Progenitor cell of endocrine pancreas (in vitro differentiated cells): ENCODE measurements at regions not wholly inside any gene's neighbourhood (a gene's known extent, or its start where the extent isn't known, plus 50 kb on each side); places are given as distances from the start of the nearest gene placed in this dataset.
"Not testable (repeated sequence)": the region's sequence is repeated elsewhere in the genome, so short reads cannot be mapped to it uniquely, and the experiment has no call there.

Source experiments
- DNase-seq: peaks from one replicate; pipeline ENCODE4 v3.0.0; 2021; ENCODE audit warnings: low spot score; ENCODE audit not compliant: unreplicated experiment
- H3K27ac Mint-ChIP-seq: 2 replicates; pipeline ENCODE4 v1.8.0; 2021; ENCODE audit warnings: mild to moderate bottlenecking, moderate library complexity, mixed read lengths
- H3K27me3 Mint-ChIP-seq: 2 replicates; pipeline ENCODE4 v1.8.0; 2021; ENCODE audit warnings: mixed read lengths
- H3K36me3 Mint-ChIP-seq: 2 replicates; pipeline ENCODE4 v1.8.0; 2022; ENCODE audit warnings: mixed read lengths; ENCODE audit not compliant: insufficient read depth
- H3K4me1 Mint-ChIP-seq: 2 replicates; pipeline ENCODE4 v1.8.0; 2021; ENCODE audit warnings: low read depth, mixed read lengths
- H3K4me3 Mint-ChIP-seq: 2 replicates; pipeline ENCODE4 v1.8.0; 2021; ENCODE audit warnings: low read depth, mild to moderate bottlenecking, moderate library complexity, mixed read lengths
- H3K9me3 Mint-ChIP-seq: 2 replicates; pipeline ENCODE4 v1.8.0; 2021; ENCODE audit warnings: low read depth, mixed read lengths
- CTCF ChIP-seq: fragments of 200-600 bp; sonication (generic); IDR thresholded peaks from one replicate; pipeline ENCODE4 v1.5.0; 2021; ENCODE audit warnings: antibody characterized with exemption, mild to moderate bottlenecking; ENCODE audit not compliant: unreplicated experiment

- H3K27me3 Mint-ChIP-seq = peaks cover 16% of the 10 kb centered on the region
- H3K4me1 Mint-ChIP-seq = no peaks in the 10 kb centered on the region
- peaks cover 2% of the 10 kb centered on the region for H3K36me3 Mint-ChIP-seq
- no peak for TF ChIP-seq CTCF
- no peak overlapping the region for H3K27ac Mint-ChIP-seq
- peaks cover 24% of the 10 kb centered on the region for H3K9me3 Mint-ChIP-seq
- DNase-seq = no peak
- no peak overlapping the region for H3K4me3 Mint-ChIP-seq
Measured at GRCh38 chr14:101666264-101666663, 95.2 kb upstream of the PPP2R5C start.

- H3K4me3 Mint-ChIP-seq = no peak overlapping the region
- peaks cover 4% of the 10 kb centered on the region for H3K36me3 Mint-ChIP-seq
- no peak for TF ChIP-seq CTCF
- no peak overlapping the region for H3K27ac Mint-ChIP-seq
- DNase-seq = no peak
- no peaks in the 10 kb centered on the region for H3K4me1 Mint-ChIP-seq
- no peaks in the 10 kb centered on the region for H3K27me3 Mint-ChIP-seq
- peaks cover 43% of the 10 kb centered on the region for H3K9me3 Mint-ChIP-seq
Measured at GRCh38 chr14:101669629-101670028, 91.9 kb upstream of the PPP2R5C start.

- DNase-seq = no peak
- Mint-ChIP-seq H3K4me1 (no peaks in the 10 kb centered on the region), H3K9me3 (peaks cover 46% of the 10 kb centered on the region), H3K27me3 (no peaks in the 10 kb centered on the region), H3K36me3 (peaks cover 4% of the 10 kb centered on the region), H3K27ac (no peak overlapping the region), H3K4me3 (no peak overlapping the region)
- no peak for TF ChIP-seq CTCF
Measured at GRCh38 chr14:101673873-101674272, 87.6 kb upstream of the PPP2R5C start.

GRCh38 chr14:101675835-101676234 is 85.7 kb upstream of the PPP2R5C start:
- H3K36me3 Mint-ChIP-seq, H3K27ac Mint-ChIP-seq, H3K4me3 Mint-ChIP-seq: not testable (repeated sequence)

GRCh38 chr14:101677912-101678327 is 83.6 kb upstream of the PPP2R5C start:
- not testable (repeated sequence) for H3K27ac Mint-ChIP-seq

More at GRCh38 chr14:101675835-101676234, 85.7 kb upstream of the PPP2R5C start:
- H3K4me1 Mint-ChIP-seq, H3K27me3 Mint-ChIP-seq, DNase-seq: not testable (repeated sequence)
- H3K9me3 Mint-ChIP-seq = peaks cover 28% of the 10 kb centered on the region

GRCh38 chr14:101681795-101682194 is 79.7 kb upstream of the PPP2R5C start:
- peaks cover 20% of the 10 kb centered on the region for H3K27me3 Mint-ChIP-seq
- H3K9me3 Mint-ChIP-seq = no peaks in the 10 kb centered on the region
- H3K36me3 Mint-ChIP-seq = no peaks in the 10 kb centered on the region
- no peaks in the 10 kb centered on the region for H3K4me1 Mint-ChIP-seq
- no peak overlapping the region for H3K4me3 Mint-ChIP-seq
- TF ChIP-seq CTCF = no peak
- H3K27ac Mint-ChIP-seq = no peak overlapping the region
- DNase-seq = no peak

More at GRCh38 chr14:101677912-101678327, 83.6 kb upstream of the PPP2R5C start:
- H3K27me3 Mint-ChIP-seq, H3K4me3 Mint-ChIP-seq, DNase-seq, H3K36me3 Mint-ChIP-seq, H3K4me1 Mint-ChIP-seq: not testable (repeated sequence)
- H3K9me3 Mint-ChIP-seq = peaks cover 14% of the 10 kb centered on the region
